Non-pigmented ciliary epithelial cell (primary cell): ENCODE measurements at regions not wholly inside any gene's neighbourhood (a gene's known extent, or its start where the extent isn't known, plus 50 kb on each side); places are given as distances from the start of the nearest gene placed in this dataset.
"Not testable (repeated sequence)": the region's sequence is repeated elsewhere in the genome, so short reads cannot be mapped to it uniquely, and the experiment has no call there.

Experiments used
- DNase-seq: peaks from one replicate; pipeline ENCODE4 v3.0.0-alpha.2; 2010; ENCODE audit warnings: low read depth

- no peak for DNase-seq
Observed at GRCh38 chr18:79579807-79580497, 99.7 kb upstream of the CTDP1 start.

GRCh38 chr18:79580498-79581171 lies 99.0 kb upstream of the CTDP1 start:
- DNase-seq = no peak

GRCh38 chr18:79581406-79581805 lies 98.2 kb upstream of the CTDP1 start:
- no peak for DNase-seq

- no peak for DNase-seq
Observed at GRCh38 chr18:79581911-79582310, 97.7 kb upstream of the CTDP1 start.

GRCh38 chr18:79582978-79583377 lies 96.6 kb upstream of the CTDP1 start:
- no peak for DNase-seq

- DNase-seq = no peak
Observed at GRCh38 chr18:79583426-79583825, 96.2 kb upstream of the CTDP1 start.

DNA sequence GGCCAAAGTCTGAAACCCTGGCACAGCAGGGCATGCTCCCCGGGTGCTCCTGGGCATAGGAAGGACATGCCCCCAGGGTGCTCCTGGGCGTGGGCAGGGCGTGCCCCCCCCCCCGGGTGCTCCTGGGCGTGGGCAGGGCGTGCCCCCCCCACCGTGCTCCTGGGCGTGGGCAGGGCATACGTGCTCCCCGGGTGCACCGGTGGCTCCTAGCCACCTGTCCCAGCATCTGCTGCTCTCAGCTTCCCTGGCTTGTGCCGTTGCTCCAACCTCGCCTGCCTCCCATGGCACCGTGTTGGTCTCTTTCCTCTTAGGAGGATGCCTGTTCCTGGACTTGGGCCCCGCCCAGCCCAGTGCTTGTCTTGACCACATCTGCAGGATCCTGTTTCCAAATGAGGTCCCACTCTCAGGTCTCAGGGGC lies 95.6 kb upstream of the CTDP1 start:
- no peak for DNase-seq

DNA sequence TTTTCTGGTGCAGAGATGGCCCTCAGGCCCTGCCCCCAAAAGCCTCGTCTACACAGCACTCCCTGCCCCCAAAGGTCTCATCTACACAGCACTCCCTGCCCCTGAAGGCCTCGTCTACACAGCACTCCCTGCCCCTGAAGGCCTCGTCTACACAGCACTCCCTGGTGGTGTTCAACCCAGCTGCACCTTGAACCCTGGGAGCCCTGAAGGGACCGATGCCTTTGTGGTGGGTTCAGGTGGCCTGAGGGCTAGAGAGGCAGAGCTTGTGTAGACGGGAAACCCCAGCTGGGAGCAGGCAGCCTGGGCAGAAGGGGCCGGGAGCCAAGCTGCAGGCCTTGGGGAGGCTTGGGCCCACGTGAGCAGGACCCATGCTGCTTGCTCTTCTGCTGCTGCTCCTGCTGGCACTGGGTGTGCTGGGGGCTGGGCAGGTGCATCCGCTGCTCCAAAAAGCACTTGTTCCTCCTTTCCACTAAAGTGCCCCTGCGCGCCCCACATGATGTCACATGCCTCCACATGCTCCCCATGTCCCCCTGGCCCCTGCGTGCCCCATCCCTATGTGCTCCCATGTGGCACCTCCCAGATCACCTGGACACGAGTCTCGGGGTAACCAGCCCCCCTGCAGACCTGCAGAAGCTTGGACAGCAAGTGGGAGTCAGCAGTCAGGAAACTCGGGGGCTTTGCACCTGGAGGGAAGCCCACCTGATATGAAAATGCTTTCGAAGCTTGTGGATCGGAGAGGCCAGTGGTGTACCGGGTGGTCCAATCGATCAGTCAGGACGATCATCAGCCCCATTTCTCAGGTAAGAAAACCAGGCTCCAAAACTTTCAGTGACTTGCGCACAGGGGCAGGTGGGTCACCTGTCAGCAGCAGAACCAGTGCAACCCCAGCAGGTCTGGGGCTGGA lies 94.9 kb upstream of the CTDP1 start:
- DNase-seq = no peak

- DNase-seq = no peak
Observed at GRCh38 chr18:79585395-79586370, 93.9 kb upstream of the CTDP1 start.

GRCh38 chr18:79586436-79587225 lies 93.0 kb upstream of the CTDP1 start:
- no peak for DNase-seq

- DNase-seq = no peak
Observed at GRCh38 chr18:79587226-79587741, 92.3 kb upstream of the CTDP1 start.

DNA sequence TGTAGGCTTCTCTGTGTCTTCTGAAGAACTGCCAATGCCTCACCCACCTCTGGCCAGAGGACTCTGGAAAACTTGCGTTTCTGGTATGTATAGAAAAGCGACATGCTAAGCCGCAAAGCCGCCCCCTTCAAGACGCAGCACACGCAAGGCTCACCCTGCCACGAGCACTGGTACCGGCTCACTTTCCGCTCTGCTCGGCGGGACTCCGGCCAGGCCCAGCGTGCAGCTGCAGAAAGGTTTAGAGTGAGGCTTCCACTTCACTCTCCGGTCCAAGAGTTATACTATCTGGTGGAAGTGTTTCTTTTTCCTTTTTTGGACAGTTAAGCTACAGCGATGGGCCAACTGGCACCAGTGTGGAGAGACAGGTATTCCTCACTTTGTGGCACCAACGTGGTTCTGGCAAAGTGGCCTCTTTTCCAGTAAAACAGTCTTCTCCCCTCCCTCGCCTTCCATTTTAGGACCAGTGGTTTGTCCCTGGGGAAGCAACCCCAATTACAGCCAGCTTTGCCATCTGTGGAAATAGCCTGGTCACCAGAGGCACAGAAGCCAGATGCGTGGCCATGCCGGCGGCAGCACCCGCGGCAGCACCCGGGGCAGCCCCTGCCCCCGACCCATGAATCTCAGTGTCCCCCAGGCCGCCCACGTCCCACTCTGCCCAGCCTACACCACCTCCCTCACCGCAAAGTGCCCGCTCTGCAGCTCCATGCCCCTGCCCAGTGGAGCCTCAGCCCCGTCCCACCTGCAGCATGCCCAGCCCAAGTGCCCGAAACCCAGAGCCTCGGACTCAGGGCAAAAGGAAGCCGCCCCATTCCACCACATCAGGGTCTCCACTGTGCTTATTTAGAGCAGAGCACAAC lies 91.6 kb upstream of the CTDP1 start:
- DNase-seq = no peak

- peak; percentile 68 for DNase-seq
Observed at GRCh38 chr18:79588636-79589481, 90.7 kb upstream of the CTDP1 start.

- DNase-seq = no peak
Observed at GRCh38 chr18:79589601-79590091, 90.0 kb upstream of the CTDP1 start.

DNA sequence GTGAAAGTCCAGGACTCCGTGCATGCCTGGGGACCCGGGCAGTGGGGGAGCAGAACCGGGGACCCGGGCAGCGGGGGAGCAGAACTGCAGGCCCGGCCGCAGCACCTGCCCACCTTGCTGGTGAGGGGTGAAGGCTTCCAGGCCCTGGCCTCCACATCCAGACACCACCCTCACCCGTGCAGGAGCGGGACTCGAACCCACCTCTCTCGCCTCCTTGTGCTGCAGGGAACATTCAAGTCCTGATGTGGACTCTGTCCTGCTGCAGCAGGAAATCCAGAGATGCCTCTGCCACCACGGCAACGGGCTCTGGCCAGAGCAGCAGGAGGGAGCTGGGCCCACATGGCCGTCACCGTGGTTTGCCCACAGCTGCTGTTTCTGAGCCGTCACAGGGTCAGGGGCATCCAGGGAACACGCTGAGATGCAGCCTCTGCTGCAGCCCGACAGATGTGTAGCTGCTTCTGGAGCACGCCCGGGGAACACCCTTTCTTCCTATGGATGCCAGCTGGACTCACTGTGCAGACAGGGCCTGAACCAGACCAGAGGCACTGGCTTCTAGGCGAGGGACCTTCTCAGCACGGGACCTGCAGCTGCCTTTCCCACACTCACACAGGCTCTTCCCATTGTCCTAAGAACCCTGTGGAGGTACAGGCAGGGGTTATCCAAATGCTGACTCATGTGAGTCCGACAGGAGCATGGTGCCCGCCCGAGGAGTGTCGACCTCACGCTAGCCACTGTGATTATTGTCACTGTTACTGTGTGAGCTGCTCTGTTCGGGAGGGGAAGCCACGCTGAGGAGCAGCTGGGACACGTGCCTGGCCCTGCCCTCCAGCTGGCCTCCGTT lies 89.2 kb upstream of the CTDP1 start:
- no peak for DNase-seq

- DNase-seq = no peak
Observed at GRCh38 chr18:79591032-79591308, 88.6 kb upstream of the CTDP1 start.

DNA sequence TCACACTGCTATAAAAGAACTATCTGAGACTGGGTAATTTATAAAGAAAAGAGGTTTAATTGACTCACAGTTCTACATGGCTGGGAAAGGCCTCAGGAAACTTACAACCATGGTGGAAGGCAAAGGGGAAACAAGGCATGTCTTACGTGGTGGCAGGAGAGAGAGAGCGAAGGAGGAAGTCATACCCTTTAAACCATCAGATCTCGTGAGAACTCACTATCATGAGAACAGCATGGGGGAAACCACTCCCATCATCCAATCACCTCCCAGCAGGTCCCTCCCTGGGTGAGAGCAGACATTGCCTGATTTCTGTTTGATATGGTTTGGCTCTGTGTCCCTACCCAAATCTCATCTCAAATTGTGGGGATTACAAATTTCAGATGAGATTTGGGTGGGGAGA lies 86.9 kb upstream of the CTDP1 start:
- not testable (repeated sequence) for DNase-seq

GRCh38 chr18:79595876-79596374 lies 83.7 kb upstream of the CTDP1 start:
- DNase-seq = no peak
